SK-N-SH treated with all-trans-retinoic acid at 6 μM for 48 hours (cell line): ENCODE measurements at regions not wholly inside any gene's neighbourhood (a gene's known extent, or its start where the extent isn't known, plus 50 kb on each side); places are given as distances from the start of the nearest gene placed in this dataset.

Experiments
- ATAC-seq: fragments of 200-7000 bp; cut with Tn5 transposase; 3 replicates; pipeline ENCODE4 v1.9.1; 2020; ENCODE audit warnings: mild to moderate bottlenecking, moderate library complexity
- BACH2 ChIP-seq: fragments of 250-450 bp; sonication (Bioruptor Pico); IDR thresholded peaks from 2 replicates; pipeline ENCODE4 v1.9.0; 2021; ENCODE audit warnings: mild to moderate bottlenecking, borderline replicate concordance
- CSDC2 ChIP-seq: fragments of 250-450 bp; sonication (Bioruptor Pico); IDR thresholded peaks from 2 replicates; pipeline ENCODE4 v1.5.0; 2020; ENCODE audit warnings: mild to moderate bottlenecking, moderate library complexity
- CSRNP3 ChIP-seq: fragments of 250-450 bp; sonication (Bioruptor Pico); IDR thresholded peaks from 2 replicates; pipeline ENCODE4 v1.5.1; 2021; ENCODE audit warnings: mild to moderate bottlenecking, moderate library complexity
- ESRRG ChIP-seq: fragments of 250-450 bp; sonication (Bioruptor Pico); IDR thresholded peaks from 2 replicates; pipeline ENCODE4 v1.6.1; 2021; ENCODE audit warnings: mild to moderate bottlenecking
- ISL1 ChIP-seq: fragments of 250-450 bp; sonication (Bioruptor Pico); IDR thresholded peaks from 2 replicates; pipeline ENCODE4 v2.1.2; 2022; ENCODE audit warnings: mild to moderate bottlenecking, moderate library complexity
- OSR1 ChIP-seq: fragments of 250-450 bp; sonication (Bioruptor Pico); IDR thresholded peaks from 2 replicates; pipeline ENCODE4 v1.8.0; 2022; ENCODE audit warnings: moderate library complexity, mild to moderate bottlenecking, inconsistent platforms
- PPARA ChIP-seq: fragments of 250-450 bp; sonication (Bioruptor Pico); IDR thresholded peaks from 2 replicates; pipeline ENCODE4 v1.5.0; 2020; ENCODE audit warnings: mild to moderate bottlenecking, borderline replicate concordance
- RARB ChIP-seq: fragments of 250-450 bp; sonication (Bioruptor Pico); IDR thresholded peaks from 2 replicates; pipeline ENCODE4 v1.8.0; 2021; ENCODE audit warnings: mild to moderate bottlenecking, moderate library complexity
- SNAI2 ChIP-seq: fragments of 250-450 bp; sonication (Bioruptor Pico); IDR thresholded peaks from 2 replicates; pipeline ENCODE4 v1.5.0; 2020; ENCODE audit warnings: mild to moderate bottlenecking, moderate library complexity
- TCF4 ChIP-seq: fragments of 250-450 bp; sonication (Bioruptor Pico); IDR thresholded peaks from 2 replicates; pipeline ENCODE4 v1.8.0; 2021; ENCODE audit warnings: mild to moderate bottlenecking, moderate library complexity, borderline replicate concordance
- TOX ChIP-seq: fragments of 250-450 bp; sonication (Bioruptor Pico); IDR thresholded peaks from 2 replicates; pipeline ENCODE4 v1.8.0; 2021; ENCODE audit warnings: mild to moderate bottlenecking, moderate library complexity, borderline replicate concordance
- ZC3H10 ChIP-seq: fragments of 250-450 bp; sonication (Bioruptor Pico); IDR thresholded peaks from 2 replicates; pipeline ENCODE4 v1.5.1; 2021; ENCODE audit warnings: mild to moderate bottlenecking, moderate library complexity
- ZFP3 ChIP-seq: fragments of 250-450 bp; sonication (Bioruptor Pico); IDR thresholded peaks from 2 replicates; pipeline ENCODE4 v1.5.0; 2020; ENCODE audit warnings: mild to moderate bottlenecking, moderate library complexity
- ZFP30 ChIP-seq: fragments of 450-650 bp; formaldehyde crosslinking; IDR thresholded peaks from 2 replicates; pipeline ENCODE4 v1.5.0; 2022; ENCODE audit warnings: mild to moderate bottlenecking, moderate library complexity
- ZNF70 ChIP-seq: fragments of 450-650 bp; formaldehyde crosslinking; IDR thresholded peaks from 2 replicates; pipeline ENCODE4 v1.5.0; 2020; ENCODE audit warnings: mild to moderate bottlenecking, moderate library complexity
- ZNF8 ChIP-seq: fragments of 450-650 bp; formaldehyde crosslinking; IDR thresholded peaks from 2 replicates; pipeline ENCODE4 v1.5.0; 2020; ENCODE audit warnings: mild to moderate bottlenecking, moderate library complexity
- TF ChIP-seq, protein P1 (sequence below): fragments of 250-450 bp; sonication (Bioruptor Pico); IDR thresholded peaks from 2 replicates; pipeline ENCODE4 v1.8.0; 2020; ENCODE audit warnings: mild to moderate bottlenecking, moderate library complexity, borderline replicate concordance
- TF ChIP-seq, protein P2 (sequence below): fragments of 250-450 bp; sonication (Bioruptor Pico); IDR thresholded peaks from 2 replicates; pipeline ENCODE4 v1.5.0; 2020; ENCODE audit warnings: mild to moderate bottlenecking, moderate library complexity
- TF ChIP-seq, protein P3 (sequence below): fragments of 250-450 bp; sonication (Bioruptor Pico); IDR thresholded peaks from 2 replicates; pipeline ENCODE4 v1.8.0; 2021; ENCODE audit warnings: low read depth, mild to moderate bottlenecking, moderate library complexity, borderline replicate concordance
- TF ChIP-seq, protein P4 (sequence below): fragments of 250-450 bp; sonication (Bioruptor Pico); IDR thresholded peaks from 2 replicates; pipeline ENCODE4 v1.5.1; 2020; ENCODE audit warnings: low read depth, mild to moderate bottlenecking, moderate library complexity

GRCh38 chr17:12509801-12510200 lies 155.9 kb upstream of the MYOCD start:
- no peak for TF ChIP-seq RARB
- no peak for TF ChIP-seq ESRRG
- TF ChIP-seq, protein P1, sequence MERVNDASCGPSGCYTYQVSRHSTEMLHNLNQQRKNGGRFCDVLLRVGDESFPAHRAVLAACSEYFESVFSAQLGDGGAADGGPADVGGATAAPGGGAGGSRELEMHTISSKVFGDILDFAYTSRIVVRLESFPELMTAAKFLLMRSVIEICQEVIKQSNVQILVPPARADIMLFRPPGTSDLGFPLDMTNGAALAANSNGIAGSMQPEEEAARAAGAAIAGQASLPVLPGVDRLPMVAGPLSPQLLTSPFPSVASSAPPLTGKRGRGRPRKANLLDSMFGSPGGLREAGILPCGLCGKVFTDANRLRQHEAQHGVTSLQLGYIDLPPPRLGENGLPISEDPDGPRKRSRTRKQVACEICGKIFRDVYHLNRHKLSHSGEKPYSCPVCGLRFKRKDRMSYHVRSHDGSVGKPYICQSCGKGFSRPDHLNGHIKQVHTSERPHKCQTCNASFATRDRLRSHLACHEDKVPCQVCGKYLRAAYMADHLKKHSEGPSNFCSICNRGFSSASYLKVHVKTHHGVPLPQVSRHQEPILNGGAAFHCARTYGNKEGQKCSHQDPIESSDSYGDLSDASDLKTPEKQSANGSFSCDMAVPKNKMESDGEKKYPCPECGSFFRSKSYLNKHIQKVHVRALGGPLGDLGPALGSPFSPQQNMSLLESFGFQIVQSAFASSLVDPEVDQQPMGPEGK (CRISPR knock-in tag): no peak
- no peak for TF ChIP-seq ZFP30 (CRISPR knock-in tag)
- no peak for TF ChIP-seq ZNF8 (CRISPR knock-in tag)
- TF ChIP-seq, protein P2, sequence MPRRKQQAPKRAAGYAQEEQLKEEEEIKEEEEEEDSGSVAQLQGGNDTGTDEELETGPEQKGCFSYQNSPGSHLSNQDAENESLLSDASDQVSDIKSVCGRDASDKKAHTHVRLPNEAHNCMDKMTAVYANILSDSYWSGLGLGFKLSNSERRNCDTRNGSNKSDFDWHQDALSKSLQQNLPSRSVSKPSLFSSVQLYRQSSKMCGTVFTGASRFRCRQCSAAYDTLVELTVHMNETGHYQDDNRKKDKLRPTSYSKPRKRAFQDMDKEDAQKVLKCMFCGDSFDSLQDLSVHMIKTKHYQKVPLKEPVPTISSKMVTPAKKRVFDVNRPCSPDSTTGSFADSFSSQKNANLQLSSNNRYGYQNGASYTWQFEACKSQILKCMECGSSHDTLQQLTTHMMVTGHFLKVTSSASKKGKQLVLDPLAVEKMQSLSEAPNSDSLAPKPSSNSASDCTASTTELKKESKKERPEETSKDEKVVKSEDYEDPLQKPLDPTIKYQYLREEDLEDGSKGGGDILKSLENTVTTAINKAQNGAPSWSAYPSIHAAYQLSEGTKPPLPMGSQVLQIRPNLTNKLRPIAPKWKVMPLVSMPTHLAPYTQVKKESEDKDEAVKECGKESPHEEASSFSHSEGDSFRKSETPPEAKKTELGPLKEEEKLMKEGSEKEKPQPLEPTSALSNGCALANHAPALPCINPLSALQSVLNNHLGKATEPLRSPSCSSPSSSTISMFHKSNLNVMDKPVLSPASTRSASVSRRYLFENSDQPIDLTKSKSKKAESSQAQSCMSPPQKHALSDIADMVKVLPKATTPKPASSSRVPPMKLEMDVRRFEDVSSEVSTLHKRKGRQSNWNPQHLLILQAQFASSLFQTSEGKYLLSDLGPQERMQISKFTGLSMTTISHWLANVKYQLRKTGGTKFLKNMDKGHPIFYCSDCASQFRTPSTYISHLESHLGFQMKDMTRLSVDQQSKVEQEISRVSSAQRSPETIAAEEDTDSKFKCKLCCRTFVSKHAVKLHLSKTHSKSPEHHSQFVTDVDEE (CRISPR knock-in tag): no peak
- TF ChIP-seq OSR1 (CRISPR knock-in tag): no peak
- no peak for TF ChIP-seq TOX (CRISPR knock-in tag)
- TF ChIP-seq ISL1 (CRISPR knock-in tag): no peak
- TF ChIP-seq SNAI2 (CRISPR knock-in tag): no peak
- no peak for TF ChIP-seq CSRNP3
- TF ChIP-seq ZFP3 (CRISPR knock-in tag): no peak
- no peak for TF ChIP-seq ZNF70
- no peak for TF ChIP-seq CSDC2 (CRISPR knock-in tag)
- TF ChIP-seq ZC3H10 (CRISPR knock-in tag): no peak
- TF ChIP-seq BACH2: no peak
- TF ChIP-seq, protein P3, sequence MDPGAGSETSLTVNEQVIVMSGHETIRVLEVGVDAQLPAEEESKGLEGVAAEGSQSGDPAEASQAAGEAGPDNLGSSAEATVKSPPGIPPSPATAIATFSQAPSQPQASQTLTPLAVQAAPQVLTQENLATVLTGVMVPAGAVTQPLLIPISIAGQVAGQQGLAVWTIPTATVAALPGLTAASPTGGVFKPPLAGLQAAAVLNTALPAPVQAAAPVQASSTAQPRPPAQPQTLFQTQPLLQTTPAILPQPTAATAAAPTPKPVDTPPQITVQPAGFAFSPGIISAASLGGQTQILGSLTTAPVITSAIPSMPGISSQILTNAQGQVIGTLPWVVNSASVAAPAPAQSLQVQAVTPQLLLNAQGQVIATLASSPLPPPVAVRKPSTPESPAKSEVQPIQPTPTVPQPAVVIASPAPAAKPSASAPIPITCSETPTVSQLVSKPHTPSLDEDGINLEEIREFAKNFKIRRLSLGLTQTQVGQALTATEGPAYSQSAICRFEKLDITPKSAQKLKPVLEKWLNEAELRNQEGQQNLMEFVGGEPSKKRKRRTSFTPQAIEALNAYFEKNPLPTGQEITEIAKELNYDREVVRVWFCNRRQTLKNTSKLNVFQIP (CRISPR knock-in tag): no peak
- TF ChIP-seq TCF4 (CRISPR knock-in tag): no peak
- TF ChIP-seq, all 23 proteins: peak for 0
- no peak for ATAC-seq

GRCh38 chr17:12510535-12510934 lies 155.2 kb upstream of the MYOCD start:
- TF ChIP-seq, protein P3 (CRISPR knock-in tag): no peak
- TF ChIP-seq, protein P1 (CRISPR knock-in tag): no peak
- TF ChIP-seq, all 23 proteins: peak for 0
- ATAC-seq: no peak

- ATAC-seq: no peak
- no peak for TF ChIP-seq SNAI2 (CRISPR knock-in tag)
- no peak for TF ChIP-seq TCF4 (CRISPR knock-in tag)
- no peak for TF ChIP-seq TOX (CRISPR knock-in tag)
- no peak for TF ChIP-seq ZNF70
- no peak for TF ChIP-seq PPARA (CRISPR knock-in tag)
- TF ChIP-seq, protein P2 (CRISPR knock-in tag): no peak
- TF ChIP-seq, protein P4, sequence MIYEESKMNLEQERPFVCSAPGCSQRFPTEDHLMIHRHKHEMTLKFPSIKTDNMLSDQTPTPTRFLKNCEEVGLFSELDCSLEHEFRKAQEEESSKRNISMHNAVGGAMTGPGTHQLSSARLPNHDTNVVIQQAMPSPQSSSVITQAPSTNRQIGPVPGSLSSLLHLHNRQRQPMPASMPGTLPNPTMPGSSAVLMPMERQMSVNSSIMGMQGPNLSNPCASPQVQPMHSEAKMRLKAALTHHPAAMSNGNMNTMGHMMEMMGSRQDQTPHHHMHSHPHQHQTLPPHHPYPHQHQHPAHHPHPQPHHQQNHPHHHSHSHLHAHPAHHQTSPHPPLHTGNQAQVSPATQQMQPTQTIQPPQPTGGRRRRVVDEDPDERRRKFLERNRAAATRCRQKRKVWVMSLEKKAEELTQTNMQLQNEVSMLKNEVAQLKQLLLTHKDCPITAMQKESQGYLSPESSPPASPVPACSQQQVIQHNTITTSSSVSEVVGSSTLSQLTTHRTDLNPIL (CRISPR knock-in tag): no peak
- TF ChIP-seq ESRRG: no peak
- no peak for TF ChIP-seq RARB
These were observed 152.9 kb upstream of the MYOCD start for GRCh38 chr17:12512694-12513355.
